Naive B cell (primary cell): ENCODE measurements at regions not wholly inside any gene's neighbourhood (a gene's known extent, or its start where the extent isn't known, plus 50 kb on each side); places are given as distances from the start of the nearest gene placed in this dataset.

ENCODE experiments used
- ATAC-seq, 2 donors: fragments of 150-1000 bp; cut with Tn5 transposase; 2 replicates each; pipeline ENCODE4 v1.10.0; 2021; ENCODE audit warnings: low read depth in 2 of 2, mild to moderate bottlenecking in 2 of 2, moderate library complexity in 2 of 2
- DNase-seq: peaks from one replicate; pipeline ENCODE4 v3.0.0; 2022
- H3K27ac Mint-ChIP-seq, 6 donors: one replicate each; pipeline ENCODE4 v1.8.0; 2020 to 2022; ENCODE audit warnings: mild to moderate bottlenecking in 6 of 6, mixed read lengths in 6 of 6, moderate library complexity in 5 of 6, inconsistent platforms in 2 of 6
- H3K27me3 Mint-ChIP-seq, 3 donors: one replicate each; pipeline ENCODE4 v1.8.0; 2021 to 2022; ENCODE audit warnings: mixed read lengths in 3 of 3, mild to moderate bottlenecking in 1 of 3
- H3K36me3 Mint-ChIP-seq, 2 donors: one replicate each; pipeline ENCODE4 v1.8.0; 2020 to 2022; ENCODE audit warnings: mixed read lengths in 2 of 2, inconsistent platforms in 1 of 2, mild to moderate bottlenecking in 1 of 2
- H3K4me1 Mint-ChIP-seq, 3 donors: one replicate each; pipeline ENCODE4 v1.8.0; 2020 to 2022; ENCODE audit warnings: mixed read lengths in 3 of 3, inconsistent platforms in 1 of 3, mild to moderate bottlenecking in 1 of 3, moderate library complexity in 1 of 3
- H3K4me3 Mint-ChIP-seq, 8 donors: one replicate each; pipeline ENCODE4 v1.8.0; 2020 to 2022; ENCODE audit warnings: mild to moderate bottlenecking in 8 of 8, mixed read lengths in 8 of 8, moderate library complexity in 8 of 8, inconsistent platforms in 2 of 8
- H3K9me3 Mint-ChIP-seq, 7 donors: one replicate each; pipeline ENCODE4 v1.8.0; 2020 to 2022; ENCODE audit warnings: mixed read lengths in 7 of 7, mild to moderate bottlenecking in 5 of 7, inconsistent platforms in 2 of 7, moderate library complexity in 1 of 7

- no peak overlapping the region for H3K4me3 Mint-ChIP-seq
- DNase-seq (no peak), ATAC-seq (no peak)
- H3K4me1 Mint-ChIP-seq = no peaks in the 10 kb centered on the region
- peaks cover 2 to 16% (median 4%) of the 10 kb centered on the region in 7 donors for H3K9me3 Mint-ChIP-seq
- no peak overlapping the region for H3K27ac Mint-ChIP-seq
- H3K27me3 Mint-ChIP-seq = no peaks in the 10 kb centered on the region
- no peaks in the 10 kb centered on the region for H3K36me3 Mint-ChIP-seq
These were observed 603.3 kb downstream of the PCDH18 start for GRCh38 chr4:136928957-136929411.

- ATAC-seq = no peak
- H3K4me1 Mint-ChIP-seq = no peaks in the 10 kb centered on the region
- peaks cover 2 to 16% (median 4%) of the 10 kb centered on the region in 7 donors for H3K9me3 Mint-ChIP-seq
- no peaks in the 10 kb centered on the region for H3K27me3 Mint-ChIP-seq
- H3K36me3 Mint-ChIP-seq = no peaks in the 10 kb centered on the region
- H3K27ac Mint-ChIP-seq = no peak overlapping the region
- H3K4me3 Mint-ChIP-seq = no peak overlapping the region
- no peak for DNase-seq
These were observed 605.1 kb downstream of the PCDH18 start for GRCh38 chr4:136927172-136927571.

GRCh38 chr4:136925203-136925602, 607.1 kb downstream of the PCDH18 start:
- peaks cover 2 to 16% (median 4%) of the 10 kb centered on the region in 7 donors for H3K9me3 Mint-ChIP-seq
- DNase-seq (no peak), ATAC-seq (no peak)
- H3K27me3 Mint-ChIP-seq = no peaks in the 10 kb centered on the region
- no peak overlapping the region for H3K4me3 Mint-ChIP-seq
- H3K4me1 Mint-ChIP-seq = no peaks in the 10 kb centered on the region
- H3K27ac Mint-ChIP-seq = no peak overlapping the region
- no peaks in the 10 kb centered on the region for H3K36me3 Mint-ChIP-seq

GRCh38 chr4:136922066-136922465, 610.2 kb downstream of the PCDH18 start:
- ATAC-seq (no peak), DNase-seq (no peak)
- H3K36me3 Mint-ChIP-seq = no peaks in the 10 kb centered on the region
- H3K4me1 Mint-ChIP-seq = no peaks in the 10 kb centered on the region
- peaks cover 0 to 7% (median 2%) of the 10 kb centered on the region in 7 donors for H3K9me3 Mint-ChIP-seq
- no peaks in the 10 kb centered on the region for H3K27me3 Mint-ChIP-seq
- no peak overlapping the region for H3K27ac Mint-ChIP-seq
- H3K4me3 Mint-ChIP-seq = no peak overlapping the region

- ATAC-seq = no peak
- Mint-ChIP-seq H3K9me3 (peaks cover 0 to 3% (median 0%) of the 10 kb centered on the region in 7 donors), H3K27me3 (no peaks in the 10 kb centered on the region), H3K4me3 (no peak overlapping the region), H3K27ac (no peak overlapping the region), H3K4me1 (no peaks in the 10 kb centered on the region), H3K36me3 (no peaks in the 10 kb centered on the region)
- DNase-seq = no peak
These were observed 612.0 kb downstream of the PCDH18 start for GRCh38 chr4:136920092-136920881.

DNA sequence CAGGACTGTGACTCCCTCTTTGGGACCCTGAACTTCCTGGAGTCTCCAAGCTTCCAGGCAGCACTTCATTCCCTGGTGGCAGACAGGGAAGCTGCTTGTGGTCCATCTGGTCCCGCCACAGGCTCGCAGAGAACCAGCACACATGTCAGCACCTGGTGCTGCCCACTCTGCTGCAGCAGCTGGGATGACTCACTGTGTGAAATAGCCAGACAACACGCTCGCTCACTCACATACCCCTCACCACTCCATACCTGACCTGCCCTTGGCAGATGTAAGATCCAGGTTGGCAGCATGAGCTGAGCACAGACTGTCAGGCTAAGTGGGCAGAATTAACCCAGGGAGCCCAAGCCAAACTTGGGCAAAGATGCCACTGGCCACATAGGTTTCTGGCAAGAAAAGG, 613.5 kb downstream of the PCDH18 start:
- ATAC-seq = no peak
- Mint-ChIP-seq H3K27me3 (no peaks in the 10 kb centered on the region), H3K27ac (no peak overlapping the region), H3K4me1 (no peaks in the 10 kb centered on the region), H3K9me3 (peaks cover 0 to 3% (median 2%) of the 10 kb centered on the region in 7 donors), H3K4me3 (no peak overlapping the region), H3K36me3 (no peaks in the 10 kb centered on the region)
- no peak for DNase-seq

- H3K9me3 Mint-ChIP-seq = peaks cover 0 to 3% (median 2%) of the 10 kb centered on the region in 7 donors
- ATAC-seq (no peak), DNase-seq (no peak)
- no peak overlapping the region for H3K27ac Mint-ChIP-seq
- no peaks in the 10 kb centered on the region for H3K27me3 Mint-ChIP-seq
- H3K36me3 Mint-ChIP-seq = no peaks in the 10 kb centered on the region
- no peaks in the 10 kb centered on the region for H3K4me1 Mint-ChIP-seq
- no peak overlapping the region for H3K4me3 Mint-ChIP-seq
These were observed 614.8 kb downstream of the PCDH18 start for GRCh38 chr4:136917312-136918110.

- Mint-ChIP-seq H3K27me3 (no peaks in the 10 kb centered on the region), H3K4me1 (no peaks in the 10 kb centered on the region), H3K4me3 (no peak overlapping the region), H3K9me3 (peaks cover 0 to 2% (median 0%) of the 10 kb centered on the region in 7 donors), H3K36me3 (no peaks in the 10 kb centered on the region), H3K27ac (no peak overlapping the region)
- ATAC-seq (no peak), DNase-seq (no peak)
These were observed 622.7 kb downstream of the PCDH18 start for GRCh38 chr4:136909626-136910025.

DNA sequence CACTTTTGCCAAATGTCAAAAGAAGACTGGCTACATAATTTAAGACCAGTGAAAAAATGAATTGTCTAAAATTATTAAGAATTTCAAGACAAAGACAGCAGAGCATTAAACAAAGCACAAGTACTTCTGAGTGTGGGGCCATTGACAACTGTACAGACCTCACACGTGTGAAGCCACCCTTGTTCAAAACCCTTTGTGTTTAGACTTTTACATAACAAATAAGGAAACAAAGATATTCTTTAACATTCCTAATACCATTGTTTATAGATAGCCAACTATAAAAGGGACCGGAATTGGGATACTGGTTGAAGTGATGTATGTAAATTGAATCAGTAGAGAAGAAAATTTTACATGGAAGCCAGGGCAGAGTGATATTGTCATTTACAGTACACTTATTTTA, 624.2 kb downstream of the PCDH18 start:
- no peak for ATAC-seq
- Mint-ChIP-seq H3K4me1 (no peaks in the 10 kb centered on the region), H3K36me3 (no peaks in the 10 kb centered on the region), H3K9me3 (peaks cover 0 to 2% (median 0%) of the 10 kb centered on the region in 7 donors), H3K27me3 (no peaks in the 10 kb centered on the region), H3K4me3 (no peak overlapping the region), H3K27ac (no peak overlapping the region)
- DNase-seq = no peak

DNA sequence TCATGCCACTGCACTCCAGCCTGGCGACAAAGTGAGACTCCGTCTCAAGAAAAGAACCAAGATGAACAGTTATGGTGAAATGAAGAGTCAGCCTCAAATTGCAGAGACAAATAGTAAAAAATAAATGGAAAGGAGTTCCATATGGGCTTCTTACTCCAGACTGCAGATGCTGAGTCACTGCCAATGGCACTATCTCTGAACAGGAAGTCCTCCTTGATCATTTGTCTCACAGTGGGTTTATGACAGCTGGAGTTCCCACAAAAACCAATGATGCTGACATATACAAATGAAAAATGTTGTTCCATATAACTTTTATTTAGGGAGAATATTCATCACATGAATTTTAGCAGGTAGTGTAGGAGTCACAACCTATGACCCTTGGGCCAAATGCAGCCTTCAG, 631.6 kb downstream of the PCDH18 start:
- Mint-ChIP-seq H3K9me3 (peaks cover 0 to 3% (median 0%) of the 10 kb centered on the region in 7 donors), H3K27me3 (no peaks in the 10 kb centered on the region), H3K36me3 (no peaks in the 10 kb centered on the region), H3K4me3 (no peak overlapping the region), H3K27ac (no peak overlapping the region), H3K4me1 (no peaks in the 10 kb centered on the region)
- no peak for ATAC-seq
- DNase-seq = no peak

DNA sequence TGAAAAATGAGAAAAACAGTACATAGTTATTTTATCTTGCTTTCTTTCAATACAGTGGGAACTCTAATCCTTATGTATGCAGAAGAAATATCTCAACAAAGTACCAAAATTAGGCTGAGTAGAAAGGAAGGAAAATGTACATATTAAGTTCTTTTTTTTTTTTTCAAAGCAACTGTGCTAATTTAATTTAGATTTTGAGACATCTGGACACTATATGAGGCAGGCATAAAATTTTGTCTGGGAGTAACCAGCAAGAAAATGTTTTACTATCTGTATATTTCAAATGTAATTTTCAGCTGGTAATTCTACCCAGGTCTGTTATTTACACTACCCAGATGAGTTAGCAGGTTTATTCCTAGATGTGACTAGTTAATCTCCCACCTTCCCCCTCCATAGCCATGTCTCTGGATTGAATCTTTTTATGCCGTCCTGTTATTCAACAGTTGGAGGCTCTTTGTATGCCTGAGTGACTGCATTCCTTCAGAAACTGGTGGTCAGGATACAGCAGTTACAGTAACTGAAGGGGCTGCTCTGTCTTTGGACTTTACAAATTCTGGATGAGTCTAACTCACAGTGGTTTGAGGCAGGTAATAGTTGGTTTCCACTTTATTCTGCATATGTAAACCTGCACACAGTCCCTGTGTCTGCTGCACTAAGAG, 633.6 kb downstream of the PCDH18 start:
- DNase-seq = no peak
- Mint-ChIP-seq H3K27me3 (no peaks in the 10 kb centered on the region), H3K4me1 (no peaks in the 10 kb centered on the region), H3K27ac (no peak overlapping the region), H3K4me3 (no peak overlapping the region), H3K36me3 (no peaks in the 10 kb centered on the region), H3K9me3 (peaks cover 0 to 3% (median 0%) of the 10 kb centered on the region in 7 donors)
- ATAC-seq = no peak

DNA sequence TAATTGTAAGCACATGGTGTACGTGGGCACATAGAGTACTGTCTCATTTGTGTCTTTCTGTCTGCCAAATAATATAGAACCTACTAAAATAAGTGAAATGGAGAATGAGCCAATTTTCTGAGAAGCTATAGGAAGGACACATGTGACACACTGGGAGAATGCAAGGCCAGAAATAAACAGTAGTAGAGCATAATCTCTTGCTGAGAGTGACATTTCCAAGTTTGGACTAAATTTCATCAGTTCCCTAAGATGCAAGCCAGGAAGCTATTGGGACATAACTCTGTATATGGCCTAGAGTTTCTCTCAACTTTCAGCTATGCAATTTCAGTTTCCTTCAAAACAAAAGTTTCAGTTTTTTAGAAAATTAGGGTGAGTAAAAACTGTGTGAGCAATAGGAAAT, 638.7 kb downstream of the PCDH18 start:
- ATAC-seq = no peak
- DNase-seq = no peak
- Mint-ChIP-seq H3K9me3 (peaks cover 0 to 3% (median 0%) of the 10 kb centered on the region in 7 donors), H3K4me1 (no peaks in the 10 kb centered on the region), H3K4me3 (no peak overlapping the region), H3K27me3 (no peaks in the 10 kb centered on the region), H3K36me3 (no peaks in the 10 kb centered on the region), H3K27ac (no peak overlapping the region)

- H3K27ac Mint-ChIP-seq = no peak overlapping the region
- H3K36me3 Mint-ChIP-seq = no peaks in the 10 kb centered on the region
- H3K9me3 Mint-ChIP-seq = peaks cover 0 to 4% (median 0%) of the 10 kb centered on the region in 7 donors
- H3K4me3 Mint-ChIP-seq = no peak overlapping the region
- no peaks in the 10 kb centered on the region for H3K27me3 Mint-ChIP-seq
- no peaks in the 10 kb centered on the region for H3K4me1 Mint-ChIP-seq
- no peak for ATAC-seq
- no peak for DNase-seq
These were observed 650.6 kb downstream of the PCDH18 start for GRCh38 chr4:136881666-136882065.
